NCI-H226 (cell line): ENCODE measurements at regions not wholly inside any gene's neighbourhood (a gene's known extent, or its start where the extent isn't known, plus 50 kb on each side); places are given as distances from the start of the nearest gene placed in this dataset.
"Not testable (repeated sequence)": the region's sequence is repeated elsewhere in the genome, so short reads cannot be mapped to it uniquely, and the experiment has no call there.

Experiments
- DNase-seq: peaks from one replicate; pipeline ENCODE4 v3.0.0-alpha.2; 2015

- no peak for DNase-seq
Measured at GRCh38 chr5:154542581-154542980, 64.6 kb upstream of the HAND1 start.

- no peak for DNase-seq
Measured at GRCh38 chr5:154542000-154542399, 64.0 kb upstream of the HAND1 start.

GRCh38 chr5:154541553-154541952 is 63.5 kb upstream of the HAND1 start:
- DNase-seq: no peak

GRCh38 chr5:154540600-154540999 is 62.6 kb upstream of the HAND1 start:
- DNase-seq: no peak

- no peak for DNase-seq
Measured at GRCh38 chr5:154538492-154538891, 60.5 kb upstream of the HAND1 start.

GRCh38 chr5:154536439-154536838 is 58.4 kb upstream of the HAND1 start:
- DNase-seq: not testable (repeated sequence)

GRCh38 chr5:154535535-154535934 is 57.5 kb upstream of the HAND1 start:
- no peak for DNase-seq

- no peak for DNase-seq
Measured at GRCh38 chr5:154534457-154535050, 56.5 kb upstream of the HAND1 start.

- DNase-seq: no peak
Measured at GRCh38 chr5:154529282-154529681, 51.3 kb upstream of the HAND1 start.

GRCh38 chr5:154528005-154528594 is 50.1 kb upstream of the HAND1 start:
- DNase-seq: no peak
